ENCODE measurements at regions not wholly inside any gene's neighbourhood (a gene's known extent, or its start where the extent isn't known, plus 50 kb on each side); places are given as distances from the start of the nearest gene placed in this dataset.

GRCh38 chr10:124175701-124176348 lies 82.4 kb upstream of the CHST15 start:
- H3K4me3 ChIP-seq (ENCODE audit: low read length), result no peak overlapping the region
- DNase-seq (ENCODE audit: low read depth, low spot score), result no peak
- no peak overlapping the region for H3K27ac ChIP-seq (ENCODE audit: low read length)
- H3K9me3 ChIP-seq (ENCODE audit: control insufficient read depth, insufficient read depth, low read length), result no peaks in the 10 kb centered on the region
- H3K36me3 ChIP-seq (ENCODE audit: control insufficient read depth, insufficient read depth, low read length), result no peaks in the 10 kb centered on the region
- H3K27me3 ChIP-seq (ENCODE audit: control insufficient read depth, insufficient read depth, low read length), result no peaks in the 10 kb centered on the region
- H3K4me1 ChIP-seq (ENCODE audit: control insufficient read depth, insufficient read depth, low read length), result no peaks in the 10 kb centered on the region; the same call in 1 of the 2 replicates
- WGBS (ENCODE audit: insufficient coverage, insufficient read length), result no CpG with 5 or more reads among the region's 10 CpGs

- DNase-seq (ENCODE audit: low read depth, low spot score), result no peak
- WGBS (ENCODE audit: insufficient coverage, insufficient read length), result no CpG with 5 or more reads among the region's 10 CpGs
- H3K36me3 ChIP-seq (ENCODE audit: control insufficient read depth, insufficient read depth, low read length), result no peaks in the 10 kb centered on the region
- no peak overlapping the region for H3K27ac ChIP-seq (ENCODE audit: low read length)
- H3K4me1 ChIP-seq (ENCODE audit: control insufficient read depth, insufficient read depth, low read length), result no peaks in the 10 kb centered on the region; the same call in 1 of the 2 replicates
- no peaks in the 10 kb centered on the region for H3K9me3 ChIP-seq (ENCODE audit: control insufficient read depth, insufficient read depth, low read length)
- no peaks in the 10 kb centered on the region for H3K27me3 ChIP-seq (ENCODE audit: control insufficient read depth, insufficient read depth, low read length)
- no peak overlapping the region for H3K4me3 ChIP-seq (ENCODE audit: low read length)
These were observed 81.6 kb upstream of the CHST15 start for GRCh38 chr10:124174673-124175645.

- no peaks in the 10 kb centered on the region for H3K9me3 ChIP-seq (ENCODE audit: control insufficient read depth, insufficient read depth, low read length)
- no peaks in the 10 kb centered on the region for H3K27me3 ChIP-seq (ENCODE audit: control insufficient read depth, insufficient read depth, low read length)
- DNase-seq (ENCODE audit: low read depth, low spot score), result no peak
- no peak overlapping the region for H3K27ac ChIP-seq (ENCODE audit: low read length)
- no peak overlapping the region for H3K4me3 ChIP-seq (ENCODE audit: low read length)
- H3K36me3 ChIP-seq (ENCODE audit: control insufficient read depth, insufficient read depth, low read length), result no peaks in the 10 kb centered on the region
- H3K4me1 ChIP-seq (ENCODE audit: control insufficient read depth, insufficient read depth, low read length), result no peaks in the 10 kb centered on the region; the same call in 1 of the 2 replicates
- no CpG with 5 or more reads among the region's 15 CpGs for WGBS (ENCODE audit: insufficient coverage, insufficient read length)
These were observed 80.7 kb upstream of the CHST15 start for GRCh38 chr10:124174071-124174566.

- Histone ChIP-seq H3K27ac (ENCODE audit: low read length) (no peak overlapping the region), H3K9me3 (ENCODE audit: control insufficient read depth, insufficient read depth, low read length) (no peaks in the 10 kb centered on the region), H3K4me1 (ENCODE audit: control insufficient read depth, insufficient read depth, low read length) (no peaks in the 10 kb centered on the region; the same call in 1 of the 2 replicates), H3K36me3 (ENCODE audit: control insufficient read depth, insufficient read depth, low read length) (no peaks in the 10 kb centered on the region), H3K4me3 (ENCODE audit: low read length) (no peak overlapping the region), H3K27me3 (ENCODE audit: control insufficient read depth, insufficient read depth, low read length) (no peaks in the 10 kb centered on the region)
- WGBS (ENCODE audit: insufficient coverage, insufficient read length), result no CpG with 5 or more reads among the region's 16 CpGs
- no peak for DNase-seq (ENCODE audit: low read depth, low spot score)
These were observed 80.0 kb upstream of the CHST15 start for GRCh38 chr10:124173298-124173900.

- no peaks in the 10 kb centered on the region for H3K27me3 ChIP-seq (ENCODE audit: control insufficient read depth, insufficient read depth, low read length)
- WGBS (ENCODE audit: insufficient coverage, insufficient read length), result no CpG with 5 or more reads among the region's 19 CpGs
- H3K4me1 ChIP-seq (ENCODE audit: control insufficient read depth, insufficient read depth, low read length), result no peaks in the 10 kb centered on the region; the same call in 1 of the 2 replicates
- DNase-seq (ENCODE audit: low read depth, low spot score), result no peak
- H3K27ac ChIP-seq (ENCODE audit: low read length), result no peak overlapping the region
- no peaks in the 10 kb centered on the region for H3K36me3 ChIP-seq (ENCODE audit: control insufficient read depth, insufficient read depth, low read length)
- H3K9me3 ChIP-seq (ENCODE audit: control insufficient read depth, insufficient read depth, low read length), result no peaks in the 10 kb centered on the region
- H3K4me3 ChIP-seq (ENCODE audit: low read length), result no peak overlapping the region
These were observed 79.0 kb upstream of the CHST15 start for GRCh38 chr10:124172181-124172916.

GRCh38 chr10:124171561-124171960 lies 78.2 kb upstream of the CHST15 start:
- Histone ChIP-seq H3K27me3 (ENCODE audit: control insufficient read depth, insufficient read depth, low read length) (no peaks in the 10 kb centered on the region), H3K4me3 (ENCODE audit: low read length) (no peak overlapping the region), H3K36me3 (ENCODE audit: control insufficient read depth, insufficient read depth, low read length) (no peaks in the 10 kb centered on the region), H3K4me1 (ENCODE audit: control insufficient read depth, insufficient read depth, low read length) (no peaks in the 10 kb centered on the region; the same call in 1 of the 2 replicates), H3K9me3 (ENCODE audit: control insufficient read depth, insufficient read depth, low read length) (no peaks in the 10 kb centered on the region), H3K27ac (ENCODE audit: low read length) (no peak overlapping the region)
- no peak for DNase-seq (ENCODE audit: low read depth, low spot score)
- no CpG with 5 or more reads among the region's 2 CpGs for WGBS (ENCODE audit: insufficient coverage, insufficient read length)

GRCh38 chr10:124170631-124171030 lies 77.2 kb upstream of the CHST15 start:
- Histone ChIP-seq H3K36me3 (ENCODE audit: control insufficient read depth, insufficient read depth, low read length) (no peaks in the 10 kb centered on the region), H3K4me3 (ENCODE audit: low read length) (no peak overlapping the region), H3K4me1 (ENCODE audit: control insufficient read depth, insufficient read depth, low read length) (no peaks in the 10 kb centered on the region), H3K27me3 (ENCODE audit: control insufficient read depth, insufficient read depth, low read length) (no peaks in the 10 kb centered on the region), H3K27ac (ENCODE audit: low read length) (no peak overlapping the region), H3K9me3 (ENCODE audit: control insufficient read depth, insufficient read depth, low read length) (no peaks in the 10 kb centered on the region)
- no CpG with 5 or more reads among the region's 7 CpGs for WGBS (ENCODE audit: insufficient coverage, insufficient read length)
- no peak for DNase-seq (ENCODE audit: low read depth, low spot score)

GRCh38 chr10:124168991-124169802 lies 75.8 kb upstream of the CHST15 start:
- no peaks in the 10 kb centered on the region for H3K9me3 ChIP-seq (ENCODE audit: control insufficient read depth, insufficient read depth, low read length)
- no peak overlapping the region for H3K27ac ChIP-seq (ENCODE audit: low read length)
- H3K4me1 ChIP-seq (ENCODE audit: control insufficient read depth, insufficient read depth, low read length), result no peaks in the 10 kb centered on the region
- no peak overlapping the region for H3K4me3 ChIP-seq (ENCODE audit: low read length)
- H3K27me3 ChIP-seq (ENCODE audit: control insufficient read depth, insufficient read depth, low read length), result no peaks in the 10 kb centered on the region
- H3K36me3 ChIP-seq (ENCODE audit: control insufficient read depth, insufficient read depth, low read length), result no peaks in the 10 kb centered on the region
- WGBS (ENCODE audit: insufficient coverage, insufficient read length), result no CpG with 5 or more reads among the region's 17 CpGs
- DNase-seq (ENCODE audit: low read depth, low spot score), result no peak

GRCh38 chr10:124168581-124168980 lies 75.2 kb upstream of the CHST15 start:
- Histone ChIP-seq H3K4me1 (ENCODE audit: control insufficient read depth, insufficient read depth, low read length) (no peaks in the 10 kb centered on the region), H3K27me3 (ENCODE audit: control insufficient read depth, insufficient read depth, low read length) (no peaks in the 10 kb centered on the region), H3K4me3 (ENCODE audit: low read length) (no peak overlapping the region), H3K36me3 (ENCODE audit: control insufficient read depth, insufficient read depth, low read length) (no peaks in the 10 kb centered on the region), H3K27ac (ENCODE audit: low read length) (no peak overlapping the region), H3K9me3 (ENCODE audit: control insufficient read depth, insufficient read depth, low read length) (no peaks in the 10 kb centered on the region)
- no CpG with 5 or more reads among the region's 5 CpGs for WGBS (ENCODE audit: insufficient coverage, insufficient read length)
- no peak for DNase-seq (ENCODE audit: low read depth, low spot score)

All from iPS DF 6.9 (cell line).